ENCODE measurements at regions not wholly inside any gene's neighbourhood (a gene's known extent, or its start where the extent isn't known, plus 50 kb on each side); places are given as distances from the start of the nearest gene placed in this dataset.

DNA sequence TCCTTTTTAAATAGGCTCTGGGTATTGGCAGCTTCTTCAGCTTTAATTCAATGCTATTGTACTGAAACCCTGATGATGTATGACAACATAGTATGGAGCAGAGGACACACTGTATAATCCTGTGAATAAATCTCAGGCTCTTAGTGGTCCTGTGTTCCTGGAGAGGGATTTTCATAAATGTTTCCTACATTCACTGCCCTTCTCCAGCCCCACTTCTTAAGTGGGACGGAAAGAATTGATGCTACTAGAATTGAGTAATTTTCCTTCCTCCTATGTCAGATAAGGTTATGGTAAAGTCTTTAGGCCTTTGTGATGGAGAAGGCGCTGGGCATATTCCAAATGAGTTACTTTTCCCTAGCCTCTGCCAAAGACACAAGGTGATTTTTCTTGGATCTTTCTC lies 779.4 kb downstream of the TNS3 start:
- DNase-seq = no peak

GRCh38 chr7:46791188-46791587 lies 790.7 kb downstream of the TNS3 start:
- no peak for DNase-seq

GRCh38 chr7:46786995-46787394 lies 794.9 kb downstream of the TNS3 start:
- DNase-seq = no peak

- DNase-seq = no peak
Measured at GRCh38 chr7:46786221-46786954, 795.5 kb downstream of the TNS3 start.

GRCh38 chr7:46784732-46785131 lies 797.2 kb downstream of the TNS3 start:
- DNase-seq = no peak

DNA sequence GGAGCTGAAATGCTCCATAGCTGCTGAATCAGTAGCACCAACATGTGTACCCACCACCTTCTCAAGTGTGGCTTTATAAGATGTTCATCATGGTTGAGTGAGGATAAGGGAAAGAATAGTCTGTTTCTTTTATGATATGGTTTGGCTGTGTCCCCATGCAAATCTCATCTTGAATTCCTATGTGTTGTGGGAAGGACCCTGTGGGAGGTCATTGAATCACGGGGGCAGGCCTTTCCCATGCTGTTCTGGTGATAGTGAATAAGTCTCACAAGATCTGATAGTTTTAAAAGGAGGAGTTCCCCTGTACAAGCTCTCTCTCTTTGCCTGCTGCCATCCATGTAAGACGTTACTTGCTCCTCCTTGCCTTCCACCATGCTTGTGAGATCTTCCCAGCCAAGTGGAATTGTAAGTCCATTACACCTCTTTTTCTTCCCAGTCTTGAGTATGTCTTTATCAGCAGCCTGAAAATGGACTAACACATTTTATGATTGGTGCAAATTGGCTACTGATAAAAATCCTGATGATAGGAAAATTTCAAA lies 799.9 kb downstream of the TNS3 start:
- no peak for DNase-seq

DNA sequence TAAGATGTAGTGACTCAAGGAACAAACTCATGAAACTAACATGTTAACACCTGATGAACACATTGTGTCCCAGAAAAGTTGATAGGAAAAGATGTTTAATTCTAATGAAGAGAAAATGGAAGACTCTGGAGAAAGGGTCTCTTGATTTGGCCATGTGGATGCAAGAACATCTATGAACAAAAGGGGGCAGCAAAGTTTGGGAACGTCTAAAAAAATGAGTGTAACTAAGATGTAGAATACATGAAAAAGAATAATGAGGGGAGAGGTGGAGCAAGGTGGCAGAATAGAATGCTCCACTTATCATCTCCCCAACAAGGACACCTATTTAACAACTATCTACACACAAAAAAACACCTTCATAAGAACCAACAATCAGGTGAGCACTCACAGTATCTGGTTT lies 805.1 kb downstream of the TNS3 start:
- DNase-seq = no peak

- no peak for DNase-seq
Measured at GRCh38 chr7:46775776-46776175, 806.1 kb downstream of the TNS3 start.

GRCh38 chr7:46775020-46775419 lies 806.9 kb downstream of the TNS3 start:
- DNase-seq = no peak

DNA sequence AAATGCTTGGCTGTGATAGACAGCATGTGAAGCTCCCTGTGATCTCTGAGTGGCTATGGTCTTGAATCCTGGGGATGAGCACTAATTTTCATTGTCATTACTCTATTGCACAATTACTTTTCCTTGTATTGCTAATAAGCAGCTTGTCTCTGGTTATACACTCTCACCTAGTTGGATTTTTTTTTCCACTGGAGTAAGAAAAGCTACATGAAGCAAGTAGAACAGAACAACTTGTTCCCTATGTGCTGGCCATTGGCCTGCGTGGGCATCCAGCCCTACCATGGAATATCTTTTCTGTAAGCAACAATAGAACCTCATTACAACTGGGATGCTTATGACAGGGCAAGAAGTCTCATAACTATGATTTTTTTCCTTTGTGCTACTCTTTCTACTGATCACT lies 807.4 kb downstream of the TNS3 start:
- DNase-seq = no peak

- no peak for DNase-seq
Measured at GRCh38 chr7:46772776-46773175, 809.1 kb downstream of the TNS3 start.

- DNase-seq = no peak
Measured at GRCh38 chr7:46767071-46767470, 814.8 kb downstream of the TNS3 start.

GRCh38 chr7:46764100-46764936 lies 817.6 kb downstream of the TNS3 start:
- DNase-seq = no peak

- no peak for DNase-seq
Measured at GRCh38 chr7:46763344-46763743, 818.6 kb downstream of the TNS3 start.

GRCh38 chr7:46759711-46760480 lies 822.0 kb downstream of the TNS3 start:
- DNase-seq = no peak

DNA sequence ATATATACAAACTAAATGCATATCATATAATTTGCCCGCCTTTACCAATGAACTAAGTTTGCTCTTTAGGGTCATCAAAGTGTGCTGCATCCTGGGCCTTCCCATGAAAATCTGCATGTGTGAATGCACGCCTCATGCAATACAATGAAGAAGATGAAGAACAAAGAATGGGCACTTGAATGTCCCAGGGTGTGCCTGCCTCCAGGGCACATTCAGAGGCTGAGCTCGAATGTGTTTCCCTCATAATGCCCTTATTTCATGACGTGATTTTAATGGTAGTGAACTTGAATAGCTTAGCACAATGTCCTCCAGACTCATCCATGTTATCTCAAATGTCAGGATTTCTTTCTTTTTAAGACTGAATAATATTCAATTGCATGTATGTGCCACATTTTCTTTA lies 824.9 kb downstream of the TNS3 start:
- DNase-seq = no peak

GRCh38 chr7:46756256-46756655 lies 825.7 kb downstream of the TNS3 start:
- DNase-seq = no peak

DNA sequence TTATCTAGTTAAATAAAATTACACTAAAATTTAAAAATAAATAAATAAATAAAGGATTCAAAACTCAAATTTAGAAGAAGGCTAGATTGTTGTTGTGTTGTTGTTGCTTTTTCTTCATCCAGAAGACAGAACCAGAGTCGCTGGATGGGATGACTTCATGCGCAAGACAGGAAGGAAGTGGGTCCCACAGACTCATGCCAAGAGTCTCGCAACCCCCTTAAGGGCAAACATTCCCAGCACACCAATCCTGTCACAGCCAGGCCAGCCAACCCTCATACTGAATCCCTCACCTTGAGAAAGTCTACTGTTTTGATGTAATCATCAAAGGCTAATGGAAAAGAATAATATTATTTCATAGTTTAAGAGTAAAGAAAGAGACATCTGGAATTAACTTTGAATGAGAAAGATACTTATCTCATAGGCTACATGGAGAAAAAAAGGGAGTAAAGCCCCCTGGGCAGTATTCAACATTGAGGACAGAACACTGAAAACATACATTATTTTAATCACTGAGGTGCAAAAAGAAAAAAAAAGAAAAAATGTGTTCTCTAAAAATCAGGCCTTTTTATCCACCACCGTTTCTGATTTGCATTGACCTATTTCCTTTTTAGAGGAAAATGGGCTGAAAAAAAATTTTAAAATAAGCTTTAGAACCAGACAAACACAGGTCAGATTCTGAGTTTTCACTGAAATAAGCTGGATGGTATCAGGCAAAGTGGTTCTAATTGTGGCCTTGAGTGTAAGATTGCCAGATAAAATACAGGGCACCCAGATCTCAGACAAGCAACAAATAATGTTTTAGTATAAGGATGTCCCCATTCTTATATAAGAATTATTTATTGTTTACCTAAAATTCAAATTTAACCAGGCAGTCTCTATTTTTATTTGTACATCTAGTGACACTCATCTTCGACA lies 826.5 kb downstream of the TNS3 start:
- DNase-seq = no peak

GRCh38 chr7:46754140-46754720 lies 827.7 kb downstream of the TNS3 start:
- DNase-seq = no peak

- DNase-seq = no peak
Measured at GRCh38 chr7:46753662-46754061, 828.2 kb downstream of the TNS3 start.

- no peak for DNase-seq
Measured at GRCh38 chr7:46752881-46753366, 829.0 kb downstream of the TNS3 start.
